ENCODE measurements at regions not wholly inside any gene's neighbourhood (a gene's known extent, or its start where the extent isn't known, plus 50 kb on each side); places are given as distances from the start of the nearest gene placed in this dataset.

DNA sequence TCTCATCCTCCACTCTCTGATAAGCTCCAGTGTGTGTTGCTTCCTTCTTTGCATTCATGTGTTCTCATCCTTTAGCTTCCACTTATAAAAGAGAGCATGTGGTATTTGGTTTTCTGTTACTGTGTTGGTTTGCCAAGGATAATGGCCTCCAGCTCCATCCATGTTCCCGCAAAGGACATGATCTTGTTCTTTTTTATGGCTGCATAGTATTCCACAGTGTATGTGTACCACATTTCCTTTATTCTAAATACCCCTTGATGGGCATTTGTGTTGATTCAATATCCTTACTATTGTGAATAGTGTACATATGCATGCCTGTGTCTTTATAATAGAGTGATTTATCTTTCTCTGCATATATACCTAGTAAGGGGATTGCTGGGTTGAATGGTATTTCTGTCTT, 155.1 kb downstream of the DCK start:
- TF ChIP-seq SUZ12 (IDR thresholded peaks at IDR 0.05; ENCODE audit: extremely low read depth, insufficient read depth, insufficient read length): no peak
- no peak for TF ChIP-seq ZNF274 (IDR thresholded peaks at IDR 0.05; ENCODE audit: low read depth, low read length)

Measured in NT2/D1 (cell line).